ENCODE measurements at regions not wholly inside any gene's neighbourhood (a gene's known extent, or its start where the extent isn't known, plus 50 kb on each side); places are given as distances from the start of the nearest gene placed in this dataset.

- no peak for DNase-seq (ENCODE audit: extremely low spot score, insufficient read length, low read depth)
- FAIRE-seq: no peak
Observed at GRCh38 chr11:23226331-23227077, 366.2 kb upstream of the CCDC179 start.

- FAIRE-seq (no peak), DNase-seq (ENCODE audit: extremely low spot score, insufficient read length, low read depth) (no peak)
Observed at GRCh38 chr11:23227078-23227445, 366.8 kb upstream of the CCDC179 start.

GRCh38 chr11:23232652-23233051, 372.4 kb upstream of the CCDC179 start:
- DNase-seq (ENCODE audit: extremely low spot score, insufficient read length, low read depth) (no peak), FAIRE-seq (no peak)

GRCh38 chr11:23233075-23233474, 372.8 kb upstream of the CCDC179 start:
- DNase-seq (ENCODE audit: extremely low spot score, insufficient read length, low read depth) (no peak), FAIRE-seq (no peak)

GRCh38 chr11:23236826-23237555, 376.7 kb upstream of the CCDC179 start:
- FAIRE-seq: no peak
- no peak for DNase-seq (ENCODE audit: extremely low spot score, insufficient read length, low read depth)

DNA sequence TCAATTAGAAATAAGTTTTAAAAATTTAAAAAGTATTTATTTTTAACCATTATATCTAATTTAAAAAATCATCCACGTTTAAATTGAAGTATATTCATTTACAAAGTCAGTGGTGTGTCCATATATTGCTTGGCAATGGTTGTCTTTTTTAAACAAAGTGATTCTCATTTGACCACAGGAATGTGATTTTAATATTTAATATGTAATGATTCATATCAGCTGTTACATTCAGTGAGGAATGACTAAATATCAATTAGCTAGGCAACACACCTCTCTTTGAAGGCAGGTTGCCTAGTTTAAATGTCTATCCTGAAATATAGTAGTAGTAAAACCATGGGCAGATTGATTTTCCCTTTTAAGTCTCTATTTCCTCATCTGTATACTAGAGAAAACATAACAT, 392.2 kb upstream of the CCDC179 start:
- DNase-seq (ENCODE audit: extremely low spot score, insufficient read length, low read depth) (no peak), FAIRE-seq (no peak)

GRCh38 chr11:23257088-23257487, 396.8 kb upstream of the CCDC179 start:
- no peak for DNase-seq (ENCODE audit: extremely low spot score, insufficient read length, low read depth)
- FAIRE-seq: no peak

DNA sequence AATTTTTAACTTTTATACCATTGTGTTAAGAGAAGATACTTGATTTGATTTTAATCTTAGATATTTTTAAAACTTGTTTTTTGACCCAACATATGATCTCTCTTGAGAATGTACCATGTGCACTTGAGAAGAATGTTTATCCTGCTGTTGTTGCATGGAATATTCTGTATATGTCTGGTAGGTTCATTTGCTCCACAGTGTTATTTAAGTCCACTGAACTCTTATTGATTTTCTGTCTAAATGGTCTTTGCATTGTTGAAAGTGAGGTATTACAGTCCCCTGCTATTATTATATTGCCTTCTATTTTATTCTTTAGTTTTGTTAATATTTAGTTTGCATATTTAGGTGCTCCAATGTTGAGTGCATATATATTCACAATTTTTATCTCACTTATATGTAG, 397.3 kb upstream of the CCDC179 start:
- no peak for DNase-seq (ENCODE audit: extremely low spot score, insufficient read length, low read depth)
- FAIRE-seq: no peak

GRCh38 chr11:23263466-23263865, 403.2 kb upstream of the CCDC179 start:
- DNase-seq (ENCODE audit: extremely low spot score, insufficient read length, low read depth) (no peak), FAIRE-seq (no peak)

DNA sequence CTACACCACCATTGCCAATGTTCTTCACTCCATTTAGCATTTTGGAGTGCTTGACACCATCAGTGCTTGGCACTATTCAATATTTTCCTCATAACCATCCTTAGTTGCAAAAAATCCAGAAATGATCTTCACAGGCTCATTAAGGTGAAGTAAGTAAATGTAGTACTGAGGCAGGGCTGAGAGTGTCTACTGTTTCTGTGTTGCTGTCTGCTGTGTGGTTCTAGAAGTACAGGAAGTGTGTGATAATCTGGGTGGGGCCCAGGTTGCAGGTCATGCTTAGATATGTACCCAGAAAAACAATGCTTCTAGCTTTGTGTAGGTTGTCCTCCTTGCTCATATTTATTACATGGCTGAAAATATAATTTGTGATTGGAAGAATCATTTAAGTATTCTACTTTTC, 411.8 kb upstream of the CCDC179 start:
- FAIRE-seq (no peak), DNase-seq (ENCODE audit: extremely low spot score, insufficient read length, low read depth) (no peak)

- DNase-seq (ENCODE audit: extremely low spot score, insufficient read length, low read depth): no peak
- FAIRE-seq: no peak
Observed at GRCh38 chr11:23278121-23278520, 417.8 kb upstream of the CCDC179 start.

DNA sequence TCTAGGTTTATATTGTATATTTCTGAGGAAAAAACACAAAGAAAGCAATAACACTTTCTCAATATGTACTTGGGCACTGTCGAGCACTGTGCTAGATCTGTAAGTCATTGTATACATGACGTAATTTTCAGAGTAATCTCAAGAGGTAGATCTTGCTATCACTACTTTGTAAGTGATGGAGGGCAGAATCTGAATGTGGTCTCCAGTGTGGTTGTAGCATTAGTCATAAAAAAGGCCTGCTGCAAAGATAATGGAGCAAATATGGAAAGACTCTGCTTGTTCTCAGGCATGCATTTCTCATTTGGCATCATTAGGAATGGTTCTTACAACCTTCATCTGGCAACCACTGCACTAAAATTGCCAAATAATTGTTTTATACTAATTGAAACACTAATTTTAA, 419.8 kb upstream of the CCDC179 start:
- DNase-seq (ENCODE audit: extremely low spot score, insufficient read length, low read depth): no peak
- no peak for FAIRE-seq

GRCh38 chr11:23283666-23284065, 423.4 kb upstream of the CCDC179 start:
- FAIRE-seq: no peak
- no peak for DNase-seq (ENCODE audit: extremely low spot score, insufficient read length, low read depth)

DNA sequence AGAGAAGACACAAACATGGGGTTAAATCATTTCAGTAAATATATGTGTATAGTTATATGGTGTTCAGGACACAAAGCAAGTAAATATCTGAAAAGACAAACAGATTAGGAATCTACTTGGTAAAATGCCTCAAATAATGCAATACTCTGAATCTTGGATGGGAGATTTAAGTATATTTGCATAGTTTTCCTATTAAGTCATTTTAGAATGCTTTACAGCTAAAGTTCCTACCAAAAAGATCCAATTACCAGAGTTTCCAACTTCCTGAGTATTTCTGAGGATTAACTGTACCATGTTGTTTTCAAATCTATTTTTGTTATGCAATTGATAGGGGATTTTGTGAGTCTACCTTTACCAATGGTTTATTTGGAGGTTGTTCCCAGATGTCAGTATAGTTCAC, 424.4 kb upstream of the CCDC179 start:
- FAIRE-seq: no peak
- DNase-seq (ENCODE audit: extremely low spot score, insufficient read length, low read depth): no peak

DNA sequence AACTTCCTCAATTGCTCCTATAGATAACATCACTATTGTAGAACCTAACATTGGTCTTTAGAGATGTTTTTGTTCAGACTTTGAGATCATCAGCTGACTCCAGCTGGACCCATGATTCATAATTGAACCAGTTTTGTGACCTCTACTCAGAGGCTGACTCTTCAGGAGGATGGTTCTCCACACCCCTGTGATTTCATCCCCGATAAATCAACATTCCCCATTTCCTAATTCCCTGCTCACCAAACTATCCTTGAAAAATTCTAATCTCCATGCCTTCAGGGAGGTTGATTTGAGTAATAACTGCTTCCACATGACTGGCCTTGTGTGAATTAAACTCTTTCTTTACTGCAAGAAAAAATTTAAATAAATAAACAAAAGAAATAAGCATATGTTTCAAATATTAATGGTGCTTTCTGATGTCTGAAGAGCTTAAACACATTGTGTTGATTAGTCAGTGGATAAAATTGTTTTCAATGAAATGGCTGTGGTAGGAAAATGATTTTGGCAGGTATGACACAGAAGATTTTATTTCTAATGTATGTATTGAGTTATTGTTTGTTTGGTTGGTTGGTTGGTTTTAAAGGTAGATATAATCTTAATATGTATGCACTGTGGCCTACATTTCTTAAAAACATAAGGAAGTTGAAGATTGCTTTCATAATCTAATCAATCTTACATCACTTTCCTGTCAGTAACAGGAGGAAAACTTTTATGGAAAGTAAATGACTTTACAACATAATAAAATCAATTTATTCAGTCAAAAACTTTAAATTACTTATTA, 427.9 kb upstream of the CCDC179 start:
- FAIRE-seq: no peak
- no peak for DNase-seq (ENCODE audit: extremely low spot score, insufficient read length, low read depth)

DNA sequence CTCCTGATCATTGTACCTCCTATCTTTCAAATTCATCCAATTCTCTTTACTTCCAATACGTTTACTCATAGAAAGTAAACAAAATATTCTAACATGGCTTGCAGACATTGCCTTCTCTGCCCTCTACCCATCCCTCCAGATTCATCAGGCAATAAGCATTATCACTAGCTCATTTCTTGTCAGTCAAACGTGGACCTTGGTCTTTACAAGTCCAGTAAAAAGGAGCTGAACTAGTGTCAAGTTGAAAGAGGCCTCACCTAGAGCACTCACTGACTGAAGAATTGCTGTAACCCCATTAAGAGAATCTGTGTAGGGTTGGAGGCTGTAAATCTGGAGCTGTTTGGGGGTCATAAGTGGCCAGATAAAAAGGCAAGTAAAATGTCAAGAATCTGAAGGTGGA, 435.0 kb upstream of the CCDC179 start:
- FAIRE-seq (no peak), DNase-seq (ENCODE audit: extremely low spot score, insufficient read length, low read depth) (no peak)

DNA sequence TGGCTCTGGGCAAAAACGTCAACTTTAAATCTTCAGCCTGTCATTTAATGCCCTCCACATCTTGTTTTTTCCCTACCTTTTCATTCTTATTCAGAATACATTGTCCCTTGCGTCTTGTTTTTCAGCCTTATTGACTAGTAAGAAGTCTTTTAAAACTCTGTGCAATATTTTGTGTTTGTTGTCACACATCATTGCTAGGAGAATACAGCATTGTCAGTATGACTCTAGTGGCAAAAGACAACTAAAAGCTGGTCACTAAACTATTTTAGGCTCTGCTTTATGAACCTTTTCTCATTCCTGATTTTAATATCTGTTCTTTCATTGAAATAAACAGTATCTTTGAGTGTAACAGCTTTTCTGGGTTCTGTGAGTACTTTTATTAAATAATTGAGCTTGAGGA, 447.8 kb upstream of the CCDC179 start:
- DNase-seq (ENCODE audit: extremely low spot score, insufficient read length, low read depth): no peak
- no peak for FAIRE-seq

DNA sequence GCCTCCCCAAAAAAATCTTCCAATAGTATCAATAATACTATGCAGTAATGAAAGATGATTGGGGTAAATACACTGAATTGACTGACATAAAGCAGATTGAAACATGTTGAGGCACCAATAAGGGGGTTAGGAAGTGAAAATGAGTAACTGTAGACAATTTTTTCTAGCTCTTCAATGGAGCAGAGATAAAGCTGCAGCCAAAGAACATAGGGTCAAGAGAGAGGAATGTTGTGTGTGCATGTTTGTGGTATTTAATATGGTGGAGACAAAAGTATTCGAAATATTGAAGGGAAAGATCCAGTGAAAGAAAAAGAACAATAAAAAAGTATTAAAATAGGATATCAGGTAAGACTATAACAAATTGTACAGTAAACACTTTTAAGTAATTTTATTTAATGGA, 450.0 kb upstream of the CCDC179 start:
- no peak for FAIRE-seq
- DNase-seq (ENCODE audit: extremely low spot score, insufficient read length, low read depth): no peak

DNA sequence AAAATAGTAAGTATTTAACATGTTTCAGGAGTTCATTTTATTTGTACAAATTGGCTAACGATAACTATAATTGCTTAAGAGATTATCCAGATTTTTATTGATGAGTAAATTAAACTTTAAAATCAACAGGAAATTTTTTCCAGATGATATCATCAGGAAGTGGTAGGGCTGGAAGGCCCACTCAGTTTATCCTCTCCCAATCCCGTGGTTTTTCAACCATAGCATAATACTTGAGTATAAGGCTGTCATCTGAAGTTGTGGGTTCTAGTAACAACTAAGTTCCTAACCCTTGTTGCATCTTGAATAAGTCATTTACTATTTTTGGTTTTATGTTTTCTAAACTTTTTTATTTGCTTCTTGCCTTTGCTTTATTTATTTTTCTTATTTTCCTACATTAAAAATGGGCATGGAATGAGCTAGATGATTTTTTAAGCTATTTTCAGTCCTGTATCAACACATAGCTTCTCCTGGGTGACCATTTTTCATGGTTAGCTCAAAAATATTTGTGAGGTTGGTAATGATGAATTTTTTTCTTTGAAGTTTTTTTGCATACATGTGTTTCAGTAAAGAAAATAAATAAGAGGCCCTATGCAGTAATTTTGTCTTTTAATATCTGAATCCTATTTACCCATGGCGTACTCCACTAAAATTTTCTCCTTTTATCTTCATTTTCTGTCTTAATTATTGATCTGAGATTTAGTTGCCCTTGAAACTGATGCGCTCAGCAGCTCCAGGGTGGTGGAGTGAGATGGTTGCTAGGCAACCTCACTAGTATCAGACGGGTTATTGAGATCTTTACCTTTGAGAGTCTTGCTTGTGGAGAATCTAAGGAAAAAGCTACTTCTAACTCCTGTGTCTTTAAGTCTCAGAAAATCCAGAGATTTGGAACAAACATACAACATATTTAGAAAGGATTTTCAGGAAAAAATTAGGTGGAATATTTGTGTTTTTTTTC, 452.0 kb upstream of the CCDC179 start:
- DNase-seq (ENCODE audit: extremely low spot score, insufficient read length, low read depth) (no peak), FAIRE-seq (no peak)

GRCh38 chr11:23313001-23313400, 452.7 kb upstream of the CCDC179 start:
- FAIRE-seq: no peak

More at GRCh38 chr11:23313001-23313400, 452.7 kb upstream of the CCDC179 start:
- no peak for DNase-seq (ENCODE audit: extremely low spot score, insufficient read length, low read depth)

All from GM18507 (cell line).